ENCODE measurements at regions not wholly inside any gene's neighbourhood (a gene's known extent, or its start where the extent isn't known, plus 50 kb on each side); places are given as distances from the start of the nearest gene placed in this dataset.

- no peaks in the 10 kb centered on the region for H3K36me3 ChIP-seq
- no peaks in the 10 kb centered on the region for H3K27me3 ChIP-seq
- no peak overlapping the region for H3K4me3 ChIP-seq (ENCODE audit: low read depth in 1 of 2, low read length in 1 of 2)
- H3K4me1 ChIP-seq (ENCODE audit: control insufficient read depth in 1 of 2, insufficient read depth in 1 of 2, low read depth in 1 of 2, low read length in 1 of 2), result no peaks in the 10 kb centered on the region
- no peak for TF ChIP-seq CTCF (IDR thresholded peaks at IDR 0.05)
- H3K9me3 ChIP-seq, result no peaks in the 10 kb centered on the region
- H3K27ac ChIP-seq, result no peak overlapping the region
Observed at GRCh38 chr2:75932996-75933395, 222.3 kb upstream of the GCFC2 start.

- Histone ChIP-seq H3K27ac (no peak overlapping the region), H3K4me1 (ENCODE audit: control insufficient read depth in 1 of 2, insufficient read depth in 1 of 2, low read depth in 1 of 2, low read length in 1 of 2) (no peaks in the 10 kb centered on the region), H3K36me3 (no peaks in the 10 kb centered on the region), H3K4me3 (ENCODE audit: low read depth in 1 of 2, low read length in 1 of 2) (no peak overlapping the region), H3K27me3 (no peaks in the 10 kb centered on the region), H3K9me3 (no peaks in the 10 kb centered on the region)
- no peak for TF ChIP-seq CTCF (IDR thresholded peaks at IDR 0.05)
Observed at GRCh38 chr2:75928093-75928492, 217.4 kb upstream of the GCFC2 start.

GRCh38 chr2:75925331-75926024 is 214.8 kb upstream of the GCFC2 start:
- TF ChIP-seq CTCF (IDR thresholded peaks at IDR 0.05), result no peak
- no peak overlapping the region for H3K4me3 ChIP-seq (ENCODE audit: low read depth in 1 of 2, low read length in 1 of 2)
- no peaks in the 10 kb centered on the region for H3K36me3 ChIP-seq
- H3K9me3 ChIP-seq, result no peaks in the 10 kb centered on the region
- no peak overlapping the region for H3K27ac ChIP-seq
- no peaks in the 10 kb centered on the region for H3K27me3 ChIP-seq
- H3K4me1 ChIP-seq (ENCODE audit: control insufficient read depth in 1 of 2, insufficient read depth in 1 of 2, low read depth in 1 of 2, low read length in 1 of 2), result no peaks in the 10 kb centered on the region

GRCh38 chr2:75922191-75922590 is 211.5 kb upstream of the GCFC2 start:
- no peaks in the 10 kb centered on the region for H3K4me1 ChIP-seq (ENCODE audit: control insufficient read depth in 1 of 2, insufficient read depth in 1 of 2, low read depth in 1 of 2, low read length in 1 of 2)
- no peaks in the 10 kb centered on the region for H3K27me3 ChIP-seq
- H3K36me3 ChIP-seq, result no peaks in the 10 kb centered on the region
- no peak overlapping the region for H3K27ac ChIP-seq
- no peak for TF ChIP-seq CTCF (IDR thresholded peaks at IDR 0.05)
- H3K9me3 ChIP-seq, result no peaks in the 10 kb centered on the region
- H3K4me3 ChIP-seq (ENCODE audit: low read depth in 1 of 2, low read length in 1 of 2), result no peak overlapping the region

- no peaks in the 10 kb centered on the region for H3K4me1 ChIP-seq (ENCODE audit: control insufficient read depth in 1 of 2, insufficient read depth in 1 of 2, low read depth in 1 of 2, low read length in 1 of 2)
- H3K36me3 ChIP-seq, result no peaks in the 10 kb centered on the region
- no peak overlapping the region for H3K27ac ChIP-seq
- no peaks in the 10 kb centered on the region for H3K27me3 ChIP-seq
- no peak overlapping the region for H3K4me3 ChIP-seq (ENCODE audit: low read depth in 1 of 2, low read length in 1 of 2)
- no peaks in the 10 kb centered on the region for H3K9me3 ChIP-seq
- no peak for TF ChIP-seq CTCF (IDR thresholded peaks at IDR 0.05)
Observed at GRCh38 chr2:75920859-75921551, 210.3 kb upstream of the GCFC2 start.

Data from neutrophil (primary cell).